Amygdala (tissue), 56 donors: ENCODE measurements at regions not wholly inside any gene's neighbourhood (a gene's known extent, or its start where the extent isn't known, plus 50 kb on each side); places are given as distances from the start of the nearest gene placed in this dataset.
A peak's percentile ranks its signal among the peaks of the same experiment; 100 is the strongest.

Experiments used
- DNase-seq, 56 donors: peaks; one replicate each; lab custom pipeline; 2025; lab: John Stamatoyannopoulos, UW

GRCh38 chr16:55102077-55102476 is 171.4 kb downstream of the IRX5 start:
- no peak for DNase-seq

- no peak for DNase-seq
These were observed 171.9 kb downstream of the IRX5 start for GRCh38 chr16:55102531-55102930.

- DNase-seq: no peak
These were observed 177.2 kb downstream of the IRX5 start for GRCh38 chr16:55107851-55108250.

GRCh38 chr16:55113210-55113609 is 182.5 kb downstream of the IRX5 start:
- no peak for DNase-seq

- DNase-seq: no peak
These were observed 184.8 kb downstream of the IRX5 start for GRCh38 chr16:55115506-55115905.

- no peak for DNase-seq
These were observed 185.7 kb downstream of the IRX5 start for GRCh38 chr16:55116165-55116920.

- DNase-seq: no peak
These were observed 188.1 kb downstream of the IRX5 start for GRCh38 chr16:55118701-55119260.

GRCh38 chr16:55120408-55120807 is 189.7 kb downstream of the IRX5 start:
- peak in 1 of 56 donors; percentile 0 for DNase-seq

- no peak for DNase-seq
These were observed 190.2 kb downstream of the IRX5 start for GRCh38 chr16:55120826-55121225.

- DNase-seq: no peak
These were observed 193.0 kb downstream of the IRX5 start for GRCh38 chr16:55123652-55124051.

- no peak for DNase-seq
These were observed 195.2 kb downstream of the IRX5 start for GRCh38 chr16:55125818-55126385.

GRCh38 chr16:55126456-55126855 is 195.8 kb downstream of the IRX5 start:
- DNase-seq: peak in 2 of 56 donors; percentile 3 to 4

GRCh38 chr16:55130456-55130855 is 193.5 kb upstream of the IRX6 start:
- no peak for DNase-seq

GRCh38 chr16:55130911-55131310 is 193.1 kb upstream of the IRX6 start:
- DNase-seq: no peak

GRCh38 chr16:55133654-55134053 is 190.3 kb upstream of the IRX6 start:
- DNase-seq: no peak

- peak in 1 of 56 donors; percentile 1 for DNase-seq
These were observed 187.4 kb upstream of the IRX6 start for GRCh38 chr16:55136356-55137150.

- no peak for DNase-seq
These were observed 185.7 kb upstream of the IRX6 start for GRCh38 chr16:55138298-55138697.

GRCh38 chr16:55142405-55142804 is 181.6 kb upstream of the IRX6 start:
- no peak for DNase-seq

GRCh38 chr16:55144651-55145050 is 179.4 kb upstream of the IRX6 start:
- DNase-seq: no peak

- DNase-seq: no peak
These were observed 178.0 kb upstream of the IRX6 start for GRCh38 chr16:55145771-55146603.
